IMR-90 (cell line): ENCODE measurements at regions not wholly inside any gene's neighbourhood (a gene's known extent, or its start where the extent isn't known, plus 50 kb on each side); places are given as distances from the start of the nearest gene placed in this dataset.

Source experiments
- ATAC-seq: fragments of 200-7000 bp; cut with Tn5 transposase; 2 replicates; pipeline ENCODE4 v1.9.1; 2020; ENCODE audit warnings: low read depth, mild to moderate bottlenecking, moderate library complexity
- BruUV-seq: library from RNA; stranded (reverse); fragments of 400-500 nt; replicated peaks from 2 replicates; lab custom pipeline; 2021; lab: Mats Ljungman, UMichigan
- CTCF ChIA-PET: fragments of 300-600 bp; formaldehyde crosslinking; extraction: SDS; loops from one replicate; lab custom pipeline; 2021; ENCODE audit warnings: antibody characterized with exemption; lab: Yijun Ruan, JAX
- POLR2A ChIA-PET: fragments of 300-600 bp; sonication (Branson Sonifier 250); formaldehyde crosslinking; loops from one replicate; lab custom pipeline; 2022; ENCODE audit warnings: antibody characterized with exemption; ENCODE audit not compliant: unreplicated experiment; lab: Charles Lee
- DNase-seq: peaks from one replicate; pipeline ENCODE4 v3.0.0; 2013
- H2AFZ ChIP-seq: replicated peaks from 2 replicates; pipeline ENCODE3; 2013; ENCODE audit warnings: low read length, mild to moderate bottlenecking; ENCODE audit not compliant: poor library complexity
- H2AK5ac ChIP-seq: 2 replicates; pipeline ENCODE4 v1.6.1; 2013; ENCODE audit warnings: low read depth, low read length, inconsistent platforms
- H2AK9ac ChIP-seq: replicated peaks from 2 replicates; pipeline ENCODE3; 2013; ENCODE audit warnings: mild to moderate bottlenecking, low read depth, low read length, moderate library complexity; ENCODE audit not compliant: poor library complexity
- H2BK120ac ChIP-seq: 2 replicates; pipeline ENCODE4 v1.6.1; 2013; ENCODE audit warnings: low read depth, low read length, inconsistent platforms
- H2BK15ac ChIP-seq: 3 replicates; pipeline ENCODE4 v1.6.1; 2013; ENCODE audit warnings: low read depth, low read length, inconsistent platforms
- H2BK20ac ChIP-seq: 2 replicates; pipeline ENCODE4 v1.6.1; 2013; ENCODE audit warnings: low read depth, mild to moderate bottlenecking, inconsistent platforms, low read length, moderate library complexity
- H2BK5ac ChIP-seq: 2 replicates; pipeline ENCODE4 v1.6.1; 2013; ENCODE audit warnings: mild to moderate bottlenecking, low read depth, low read length, inconsistent platforms; ENCODE audit not compliant: poor library complexity, severe bottlenecking
- H3K14ac ChIP-seq: replicated peaks from 2 replicates; pipeline ENCODE4 v1.6.1; 2013; ENCODE audit warnings: low read depth, low read length, inconsistent platforms
- H3K18ac ChIP-seq: 2 replicates; pipeline ENCODE4 v1.6.1; 2013; ENCODE audit warnings: low read depth, low read length, control low read depth
- H3K23ac ChIP-seq: 2 replicates; pipeline ENCODE4 v1.6.1; 2013; ENCODE audit warnings: low read depth, low read length, inconsistent platforms
- H3K27ac ChIP-seq: 2 replicates; pipeline ENCODE4 v1.5.1; 2013; ENCODE audit warnings: mild to moderate bottlenecking, control low read depth, low read length; ENCODE audit not compliant: insufficient read depth
- H3K27me3 ChIP-seq: 2 replicates; pipeline ENCODE4 v1.6.1; 2013; ENCODE audit warnings: low read length; ENCODE audit not compliant: control insufficient read depth, insufficient read depth
- H3K36me3 ChIP-seq: 2 replicates; pipeline ENCODE4 v1.6.1; 2013; ENCODE audit warnings: low read length, mixed read lengths; ENCODE audit not compliant: control insufficient read depth, insufficient read depth
- H3K4ac ChIP-seq: 2 replicates; pipeline ENCODE4 v1.6.1; 2013; ENCODE audit warnings: low read depth, low read length, inconsistent platforms
- H3K4me1 ChIP-seq: 2 replicates; pipeline ENCODE4 v1.6.1; 2013; ENCODE audit warnings: low read length, mixed read lengths; ENCODE audit not compliant: control insufficient read depth, insufficient read depth
- H3K4me2 ChIP-seq: 2 replicates; pipeline ENCODE4 v1.6.1; 2013; ENCODE audit warnings: low read depth, mild to moderate bottlenecking, control low read depth, low read length, moderate library complexity
- H3K4me3 ChIP-seq: 2 replicates; pipeline ENCODE4 v1.5.1; 2013; ENCODE audit warnings: low read depth, mild to moderate bottlenecking, control low read depth, low read length, moderate library complexity; ENCODE audit not compliant: insufficient read depth
- H3K56ac ChIP-seq: 2 replicates; pipeline ENCODE4 v1.6.1; 2013; ENCODE audit warnings: low read length, inconsistent platforms; ENCODE audit not compliant: insufficient read depth; ENCODE audit errors: extremely low read depth
- H3K79me1 ChIP-seq, 2 experiments: 2 replicates each; pipeline ENCODE4 v1.6.1; 2013; ENCODE audit warnings: low read length in 2 of 2, inconsistent platforms in 1 of 2, low read depth in 1 of 2
- H3K9ac ChIP-seq: 2 replicates; pipeline ENCODE4 v1.6.1; 2013; ENCODE audit warnings: low read depth, low read length, control low read depth
- H3K9me1 ChIP-seq: 2 replicates; pipeline ENCODE4 v1.6.1; 2013; ENCODE audit warnings: low read length, inconsistent platforms; ENCODE audit not compliant: insufficient read depth
- H3K9me3 ChIP-seq: 2 replicates; pipeline ENCODE4 v1.6.1; 2013; ENCODE audit warnings: low read length; ENCODE audit not compliant: control insufficient read depth, insufficient read depth
- H4K20me1 ChIP-seq: 2 replicates; pipeline ENCODE4 v1.6.1; 2013; ENCODE audit warnings: low read length, inconsistent platforms; ENCODE audit not compliant: insufficient read depth
- H4K5ac ChIP-seq: 2 replicates; pipeline ENCODE4 v1.6.1; 2013; ENCODE audit warnings: mild to moderate bottlenecking, low read depth, low read length, control low read depth
- H4K8ac ChIP-seq, 2 experiments: 2 replicates each; pipeline ENCODE4 v1.6.1; 2013; ENCODE audit warnings: low read depth in 2 of 2, low read length in 2 of 2, control low read depth in 1 of 2, inconsistent platforms in 1 of 2
- H4K91ac ChIP-seq: 2 replicates; pipeline ENCODE4 v1.6.1; 2013; ENCODE audit warnings: low read depth, low read length, inconsistent platforms; ENCODE audit not compliant: insufficient read depth
- BHLHE40 ChIP-seq: fragments of 150-350 bp; IDR thresholded peaks from 2 replicates; pipeline ENCODE4 v1.6.1; 2016; ENCODE audit warnings: mild to moderate bottlenecking, low read depth, low read length
- CEBPB ChIP-seq: IDR thresholded peaks from 2 replicates; pipeline ENCODE4 v1.6.1; 2012; ENCODE audit warnings: low read depth, low read length, improper control_type of control experiment
- CHD1 ChIP-seq: IDR thresholded peaks from 2 replicates; pipeline ENCODE4 v1.6.1; 2012; ENCODE audit warnings: low read depth, low read length, improper control_type of control experiment
- CTCF ChIP-seq: conservative IDR thresholded peaks from 2 replicates; pipeline ENCODE4 v1.5.1; 2012; ENCODE audit warnings: mild to moderate bottlenecking, low read depth, low read length, improper control_type of control experiment
- ELK1 ChIP-seq: fragments of 150-350 bp; IDR thresholded peaks from 2 replicates; pipeline ENCODE4 v1.6.1; 2016; ENCODE audit warnings: low read depth, mild to moderate bottlenecking, low read length, moderate library complexity, borderline replicate concordance
- FOS ChIP-seq: fragments of 150-350 bp; IDR thresholded peaks from 2 replicates; pipeline ENCODE4 v1.6.1; 2016; ENCODE audit warnings: low read depth, low read length
- MAZ ChIP-seq: IDR thresholded peaks from 2 replicates; pipeline ENCODE4 v1.6.1; 2012; ENCODE audit warnings: low read depth, mild to moderate bottlenecking, low read length, improper control_type of control experiment, moderate library complexity, borderline replicate concordance
- POLR2A ChIP-seq: IDR thresholded peaks from 2 replicates; pipeline ENCODE4 v1.6.1; 2012; ENCODE audit warnings: mild to moderate bottlenecking, low read depth, low read length
- RAD21 ChIP-seq: IDR thresholded peaks from 2 replicates; pipeline ENCODE4 v1.6.1; 2012; ENCODE audit warnings: low read length, improper control_type of control experiment
- RFX5 ChIP-seq: IDR thresholded peaks from 2 replicates; pipeline ENCODE4 v1.8.0; 2012; ENCODE audit warnings: low read depth, mild to moderate bottlenecking, low read length, moderate library complexity
- SMC3 ChIP-seq: fragments of 150-350 bp; IDR thresholded peaks from 2 replicates; pipeline ENCODE4 v1.6.1; 2016; ENCODE audit warnings: low read depth, mild to moderate bottlenecking, antibody characterized with exemption, low read length, moderate library complexity
- WGBS, 2 experiments: methylation state at CpG; one replicate each; pipeline versions ENCODE4 v1.1.5 to v1.1.7; 2013; ENCODE audit warnings: missing lambda C conversion rate in 2 of 2; ENCODE audit not compliant: insufficient read length in 1 of 2; ENCODE audit errors: extremely low coverage in 2 of 2; 5-methylcytosine and 5-hydroxymethylcytosine counted together
- dilution Hi-C: fragments of 300-500 bp; cut with HindIII; formaldehyde crosslinking; loops from one replicate; pipeline ENCODE4 v1.14.3; 2018; ENCODE audit warnings: low sequenced_read_pairs; ENCODE audit not compliant: unreplicated experiment
- in situ Hi-C: fragments of 300-500 bp; cut with MboI; formaldehyde crosslinking; loops from 3 replicates; pipeline ENCODE4 v1.14.3; 2019; ENCODE audit warnings: low sequenced_read_pairs, inconsistent platforms, mixed read lengths
- intact Hi-C: fragments of 100-400 bp; cut with micrococcal nuclease; formaldehyde crosslinking; loops from 2 replicates; pipeline ENCODE4 v1.10.0; 2022
- TF ChIP-seq, protein P1 (sequence below): fragments of 150-350 bp; IDR thresholded peaks from 2 replicates; pipeline ENCODE4 v1.6.1; 2017; ENCODE audit warnings: mild to moderate bottlenecking, antibody characterized with exemption, low read length, low read depth

GRCh38 chr6:169395080-169395805 is 141.6 kb upstream of the THBS2 start:
- Histone ChIP-seq H3K23ac (no peak overlapping the region), H2BK120ac (no peak overlapping the region), H3K14ac (no peak overlapping the region), H3K4me3 (no peak overlapping the region), H3K9me1 (no peaks in the 10 kb centered on the region), H4K20me1 (no peaks in the 10 kb centered on the region), H4K91ac (no peak overlapping the region), H3K27me3 (no peaks in the 10 kb centered on the region), H3K9me3 (no peaks in the 10 kb centered on the region; the same call in 1 of the 2 replicates), H3K56ac (no peak overlapping the region), H3K79me1 (no peaks in the 10 kb centered on the region), H4K5ac (no peak overlapping the region), H3K27ac (no peak overlapping the region), H3K4me1 (no peaks in the 10 kb centered on the region), H2BK15ac (no peak overlapping the region), H3K36me3 (no peaks in the 10 kb centered on the region), H2AK5ac (no peak overlapping the region), H3K4me2 (no peak overlapping the region), H2BK5ac (no peak overlapping the region), H4K8ac (no peak overlapping the region), H3K18ac (no peak overlapping the region), H3K9ac (no peak overlapping the region), H3K4ac (no peak overlapping the region), H2AK9ac (no peak overlapping the region), H2BK20ac (no peak overlapping the region), H2AFZ (no peak overlapping the region)
- ChIA-PET POLR2A (no interaction called here), CTCF (interaction anchor here (1.0 kb wide), 1 partner anchor 9 kb away, joined by 4 read pairs; no protein-coding TSS in a partner anchor)
- TF ChIP-seq BHLHE40: no peak
- no peak for TF ChIP-seq ELK1
- no peak for TF ChIP-seq MAZ
- no peak for TF ChIP-seq CHD1
- TF ChIP-seq, protein P1, sequence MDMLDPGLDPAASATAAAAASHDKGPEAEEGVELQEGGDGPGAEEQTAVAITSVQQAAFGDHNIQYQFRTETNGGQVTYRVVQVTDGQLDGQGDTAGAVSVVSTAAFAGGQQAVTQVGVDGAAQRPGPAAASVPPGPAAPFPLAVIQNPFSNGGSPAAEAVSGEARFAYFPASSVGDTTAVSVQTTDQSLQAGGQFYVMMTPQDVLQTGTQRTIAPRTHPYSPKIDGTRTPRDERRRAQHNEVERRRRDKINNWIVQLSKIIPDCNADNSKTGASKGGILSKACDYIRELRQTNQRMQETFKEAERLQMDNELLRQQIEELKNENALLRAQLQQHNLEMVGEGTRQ: no peak
- TF ChIP-seq CEBPB: no peak
- no peak for TF ChIP-seq RAD21
- TF ChIP-seq CTCF: no peak
- no peak for TF ChIP-seq POLR2A
- TF ChIP-seq FOS: no peak
- no peak for TF ChIP-seq RFX5
- TF ChIP-seq SMC3: no peak
- no peak for ATAC-seq
- in situ Hi-C loops: no loop called here
- BruUV-seq: no TSS peak
- 69% methylated on average over 2 of the region's 7 CpGs; no CpG with 5 or more reads in 1 of the 2 experiments for WGBS, 2 experiments
- intact Hi-C loops: no loop called here
- no peak for DNase-seq
- dilution Hi-C loops: no loop called here
